Keratinocyte (primary cell): ENCODE measurements at regions not wholly inside any gene's neighbourhood (a gene's known extent, or its start where the extent isn't known, plus 50 kb on each side); places are given as distances from the start of the nearest gene placed in this dataset.

Source experiments
- DNase-seq: peaks from one replicate; pipeline ENCODE4 v3.0.0-alpha.2; 2011; ENCODE audit warnings: low read depth, missing footprints, low spot score
- FAIRE-seq: peaks from 2 replicates; lab custom pipeline; 2011; peaks lifted over from hg19 to GRCh38; lab: Jason Lieb, UNC
- H2AFZ ChIP-seq: 2 replicates; pipeline ENCODE4 v1.6.0; 2012; ENCODE audit warnings: low read length, control low read depth, inconsistent platforms; ENCODE audit not compliant: control insufficient read depth
- H3K27ac ChIP-seq: 2 replicates; pipeline ENCODE4 v1.5.1; 2011; ENCODE audit warnings: low read length; ENCODE audit not compliant: control insufficient read depth, insufficient read depth
- H3K27me3 ChIP-seq: 3 replicates; pipeline ENCODE4 v1.6.0; 2011; ENCODE audit warnings: low read length; ENCODE audit not compliant: control insufficient read depth, insufficient read depth; ENCODE audit errors: extremely low read depth
- H3K36me3 ChIP-seq, 2 experiments: 2 replicates in 1 of 2; 3 replicates in 1 of 2; pipeline ENCODE4 v1.5.1; 2011; ENCODE audit warnings: low read length in 2 of 2, mild to moderate bottlenecking in 1 of 2; ENCODE audit not compliant: control insufficient read depth in 2 of 2, insufficient read depth in 2 of 2; ENCODE audit errors: extremely low read depth in 1 of 2
- H3K4me1 ChIP-seq: 3 replicates; pipeline ENCODE4 v1.5.1; 2011; ENCODE audit warnings: low read length; ENCODE audit not compliant: control insufficient read depth, insufficient read depth; ENCODE audit errors: extremely low read depth
- H3K4me2 ChIP-seq: 3 replicates; pipeline ENCODE4 v1.6.0; 2011; ENCODE audit warnings: low read depth, low read length; ENCODE audit not compliant: control insufficient read depth, insufficient read depth; ENCODE audit errors: extremely low read depth
- H3K4me3 ChIP-seq, 3 experiments: fragments of 200-600 bp in 1 of 3; sonication (generic) in 1 of 3; 2 replicates in 2 of 3; 3 replicates in 1 of 3; pipeline ENCODE4 v1.5.1; 2011 to 2016; ENCODE audit warnings: low read length in 3 of 3, mild to moderate bottlenecking in 3 of 3, control low read depth in 2 of 3, inconsistent platforms in 1 of 3, low read depth in 1 of 3, mixed read lengths in 1 of 3, mixed run types in 1 of 3, moderate library complexity in 1 of 3; ENCODE audit not compliant: control insufficient read depth in 2 of 3, insufficient read depth in 2 of 3; ENCODE audit errors: extremely low read depth in 1 of 3
- H3K79me2 ChIP-seq: 2 replicates; pipeline ENCODE4 v1.6.0; 2012; ENCODE audit warnings: low read length; ENCODE audit not compliant: control insufficient read depth, insufficient read depth
- H3K9ac ChIP-seq: 3 replicates; pipeline ENCODE4 v1.6.0; 2011; ENCODE audit warnings: low read length; ENCODE audit not compliant: control insufficient read depth, insufficient read depth; ENCODE audit errors: extremely low read depth
- H3K9me1 ChIP-seq: 3 replicates; pipeline ENCODE4 v1.6.0; 2011; ENCODE audit warnings: low read length; ENCODE audit not compliant: control insufficient read depth, insufficient read depth; ENCODE audit errors: extremely low read depth
- H3K9me3 ChIP-seq: 2 replicates; pipeline ENCODE4 v1.5.1; 2012; ENCODE audit warnings: low read depth, low read length; ENCODE audit not compliant: control insufficient read depth
- H4K20me1 ChIP-seq: 3 replicates; pipeline ENCODE4 v1.6.0; 2011; ENCODE audit warnings: low read length; ENCODE audit not compliant: control insufficient read depth, insufficient read depth; ENCODE audit errors: extremely low read depth
- CTCF ChIP-seq, 3 experiments: IDR thresholded peaks in 1 of 3; conservative IDR thresholded peaks in 1 of 3; optimal IDR thresholded peaks in 1 of 3; 2 replicates in 2 of 3; 3 replicates in 1 of 3; pipeline versions ENCODE3 to v1.5.1; 2011; ENCODE audit warnings: low read length in 3 of 3, mild to moderate bottlenecking in 3 of 3, moderate library complexity in 2 of 3, control low read depth in 1 of 3, inconsistent platforms in 1 of 3; ENCODE audit not compliant: insufficient read depth in 2 of 3; ENCODE audit errors: extremely low read depth in 1 of 3
- EZH2 ChIP-seq: IDR thresholded peaks from one replicate; pipeline ENCODE4 v1.6.1; 2012; ENCODE audit warnings: inconsistent platforms, mild to moderate bottlenecking, low read length, moderate library complexity
- dilution Hi-C: fragments of 300-500 bp; cut with MboI; formaldehyde crosslinking; loops from one replicate; pipeline ENCODE4 v1.7.0; 2020; ENCODE audit warnings: low sequenced_read_pairs; ENCODE audit not compliant: extremely low pct_ligation_motif_present

- H3K79me2 ChIP-seq = no peaks in the 10 kb centered on the region
- H3K9ac ChIP-seq = no peak overlapping the region
- no peaks in the 10 kb centered on the region for H3K27me3 ChIP-seq
- no peak overlapping the region for H3K27ac ChIP-seq
- H3K36me3 ChIP-seq = no peaks in the 10 kb centered on the region
- H3K4me3 ChIP-seq = no peak overlapping the region
- no peaks in the 10 kb centered on the region for H4K20me1 ChIP-seq
- no peak overlapping the region for H2AFZ ChIP-seq
- dilution Hi-C loops = no loop called here
- no peaks in the 10 kb centered on the region for H3K9me1 ChIP-seq
- no peaks in the 10 kb centered on the region for H3K9me3 ChIP-seq
- TF ChIP-seq EZH2 (no peak), CTCF (optimal IDR thresholded peaks at IDR 0.05 in 1 of 3, IDR thresholded peaks at IDR 0.05 in 1 of 3, conservative IDR thresholded peaks at IDR 0.05 in 1 of 3; ENCODE audit: extremely low read depth in 1 of 3, insufficient read depth in 2 of 3, low read length in 3 of 3) (no peak)
- FAIRE-seq = no peak
- H3K4me2 ChIP-seq = no peak overlapping the region
- no peaks in the 10 kb centered on the region for H3K4me1 ChIP-seq
- DNase-seq = no peak
Observed at GRCh38 chr4:127523369-127523768, 109.4 kb upstream of the INTU start.

GRCh38 chr4:127525608-127526007, 107.1 kb upstream of the INTU start:
- FAIRE-seq (no peak), DNase-seq (no peak)
- no peaks in the 10 kb centered on the region for H4K20me1 ChIP-seq

More at GRCh38 chr4:127525608-127526007, 107.1 kb upstream of the INTU start:
- no peaks in the 10 kb centered on the region for H3K4me1 ChIP-seq
- no peak overlapping the region for H3K4me3 ChIP-seq
- H2AFZ ChIP-seq = no peak overlapping the region
- H3K9me3 ChIP-seq = no peaks in the 10 kb centered on the region
- H3K79me2 ChIP-seq = no peaks in the 10 kb centered on the region
- no peaks in the 10 kb centered on the region for H3K27me3 ChIP-seq
- no peaks in the 10 kb centered on the region for H3K36me3 ChIP-seq
- H3K27ac ChIP-seq = no peak overlapping the region
- no peaks in the 10 kb centered on the region for H3K9me1 ChIP-seq
- H3K4me2 ChIP-seq = no peak overlapping the region
- dilution Hi-C loops = no loop called here
- no peak for TF ChIP-seq CTCF (optimal IDR thresholded peaks at IDR 0.05 in 1 of 3, IDR thresholded peaks at IDR 0.05 in 1 of 3, conservative IDR thresholded peaks at IDR 0.05 in 1 of 3; ENCODE audit: extremely low read depth in 1 of 3, insufficient read depth in 2 of 3, low read length in 3 of 3)
- TF ChIP-seq EZH2 = no peak
- no peak overlapping the region for H3K9ac ChIP-seq
